Ishikawa (cell line): ENCODE measurements at regions not wholly inside any gene's neighbourhood (a gene's known extent, or its start where the extent isn't known, plus 50 kb on each side); places are given as distances from the start of the nearest gene placed in this dataset.

Experiments used
- CEBPB ChIP-seq: IDR thresholded peaks from 2 replicates; pipeline ENCODE4 v1.6.1; 2012
- EGR1 ChIP-seq: IDR thresholded peaks from 2 replicates; pipeline ENCODE4 v1.6.1; 2012
- EP300 ChIP-seq: IDR thresholded peaks from 2 replicates; pipeline ENCODE4 v1.6.1; 2012; ENCODE audit warnings: borderline replicate concordance
- FOXM1 ChIP-seq: IDR thresholded peaks from 2 replicates; pipeline ENCODE4 v1.6.1; 2012; ENCODE audit warnings: low read depth, borderline replicate concordance
- TAF1 ChIP-seq: IDR thresholded peaks from 2 replicates; pipeline ENCODE4 v1.6.1; 2012; ENCODE audit warnings: low read depth, mild to moderate bottlenecking
- YY1 ChIP-seq: IDR thresholded peaks from 2 replicates; pipeline ENCODE4 v1.6.1; 2012; ENCODE audit warnings: low read depth
- TF ChIP-seq, protein P1 (sequence below): IDR thresholded peaks from 2 replicates; pipeline ENCODE4 v1.6.1; 2012; ENCODE audit warnings: low read depth, mild to moderate bottlenecking
- TF ChIP-seq, protein P2 (sequence below): IDR thresholded peaks from 2 replicates; pipeline ENCODE4 v1.6.1; 2012
- TF ChIP-seq, protein P3 (sequence below): IDR thresholded peaks from 2 replicates; pipeline ENCODE4 v1.6.1; 2012

DNA sequence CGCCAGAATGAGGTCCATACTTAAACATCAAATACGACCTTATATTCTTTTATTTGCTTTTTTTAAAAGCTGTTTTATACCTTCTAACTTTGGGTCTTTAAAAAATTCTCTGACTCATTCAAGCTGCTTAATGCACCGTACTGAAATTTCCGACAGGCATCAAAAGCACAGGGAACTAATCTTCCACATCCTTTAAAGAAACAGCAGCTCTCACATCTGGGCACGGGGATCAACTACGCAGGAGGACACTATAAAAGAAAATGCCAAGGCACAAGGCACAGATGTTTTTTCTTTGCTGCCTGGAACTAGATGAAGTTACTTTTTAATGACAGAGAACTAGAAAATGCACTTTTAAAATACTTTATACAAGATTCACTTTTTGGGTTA is 112.4 kb upstream of the ARG1 start:
- no peak for TF ChIP-seq YY1
- TF ChIP-seq, protein P1, sequence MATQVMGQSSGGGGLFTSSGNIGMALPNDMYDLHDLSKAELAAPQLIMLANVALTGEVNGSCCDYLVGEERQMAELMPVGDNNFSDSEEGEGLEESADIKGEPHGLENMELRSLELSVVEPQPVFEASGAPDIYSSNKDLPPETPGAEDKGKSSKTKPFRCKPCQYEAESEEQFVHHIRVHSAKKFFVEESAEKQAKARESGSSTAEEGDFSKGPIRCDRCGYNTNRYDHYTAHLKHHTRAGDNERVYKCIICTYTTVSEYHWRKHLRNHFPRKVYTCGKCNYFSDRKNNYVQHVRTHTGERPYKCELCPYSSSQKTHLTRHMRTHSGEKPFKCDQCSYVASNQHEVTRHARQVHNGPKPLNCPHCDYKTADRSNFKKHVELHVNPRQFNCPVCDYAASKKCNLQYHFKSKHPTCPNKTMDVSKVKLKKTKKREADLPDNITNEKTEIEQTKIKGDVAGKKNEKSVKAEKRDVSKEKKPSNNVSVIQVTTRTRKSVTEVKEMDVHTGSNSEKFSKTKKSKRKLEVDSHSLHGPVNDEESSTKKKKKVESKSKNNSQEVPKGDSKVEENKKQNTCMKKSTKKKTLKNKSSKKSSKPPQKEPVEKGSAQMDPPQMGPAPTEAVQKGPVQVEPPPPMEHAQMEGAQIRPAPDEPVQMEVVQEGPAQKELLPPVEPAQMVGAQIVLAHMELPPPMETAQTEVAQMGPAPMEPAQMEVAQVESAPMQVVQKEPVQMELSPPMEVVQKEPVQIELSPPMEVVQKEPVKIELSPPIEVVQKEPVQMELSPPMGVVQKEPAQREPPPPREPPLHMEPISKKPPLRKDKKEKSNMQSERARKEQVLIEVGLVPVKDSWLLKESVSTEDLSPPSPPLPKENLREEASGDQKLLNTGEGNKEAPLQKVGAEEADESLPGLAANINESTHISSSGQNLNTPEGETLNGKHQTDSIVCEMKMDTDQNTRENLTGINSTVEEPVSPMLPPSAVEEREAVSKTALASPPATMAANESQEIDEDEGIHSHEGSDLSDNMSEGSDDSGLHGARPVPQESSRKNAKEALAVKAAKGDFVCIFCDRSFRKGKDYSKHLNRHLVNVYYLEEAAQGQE, result no peak
- TF ChIP-seq CEBPB, result no peak
- TF ChIP-seq EP300, result no peak
- TF ChIP-seq, protein P2, sequence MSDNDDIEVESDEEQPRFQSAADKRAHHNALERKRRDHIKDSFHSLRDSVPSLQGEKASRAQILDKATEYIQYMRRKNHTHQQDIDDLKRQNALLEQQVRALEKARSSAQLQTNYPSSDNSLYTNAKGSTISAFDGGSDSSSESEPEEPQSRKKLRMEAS, result no peak
- TF ChIP-seq FOXM1, result no peak
- no peak for TF ChIP-seq EGR1
- TF ChIP-seq, protein P3, sequence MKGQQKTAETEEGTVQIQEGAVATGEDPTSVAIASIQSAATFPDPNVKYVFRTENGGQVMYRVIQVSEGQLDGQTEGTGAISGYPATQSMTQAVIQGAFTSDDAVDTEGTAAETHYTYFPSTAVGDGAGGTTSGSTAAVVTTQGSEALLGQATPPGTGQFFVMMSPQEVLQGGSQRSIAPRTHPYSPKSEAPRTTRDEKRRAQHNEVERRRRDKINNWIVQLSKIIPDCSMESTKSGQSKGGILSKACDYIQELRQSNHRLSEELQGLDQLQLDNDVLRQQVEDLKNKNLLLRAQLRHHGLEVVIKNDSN, result no peak
- TF ChIP-seq TAF1, result no peak
